Spleen (tissue), 7 donors: ENCODE measurements at regions not wholly inside any gene's neighbourhood (a gene's known extent, or its start where the extent isn't known, plus 50 kb on each side); places are given as distances from the start of the nearest gene placed in this dataset.

Experiments used
- CTCF ChIP-seq, 11 experiments: fragments of 200-600 bp in 7 of 11; fragments of 450-650 bp in 4 of 11; sonication (generic) in 4 of 11; IDR thresholded peaks in 8 of 11; conservative IDR thresholded peaks in 3 of 11; 1 replicate in 7 of 11; 2 replicates in 4 of 11; pipeline versions ENCODE4 v1.4.0 to v1.8.0; 2016 to 2021; ENCODE audit warnings: antibody characterized with exemption in 11 of 11, inconsistent platforms in 4 of 11, mild to moderate bottlenecking in 1 of 11
- POLR2A ChIP-seq, 3 donors: fragments of 450-650 bp; IDR thresholded peaks; one replicate each; pipeline ENCODE4 v1.5.1; 2017; ENCODE audit warnings: antibody characterized with exemption in 3 of 3, mild to moderate bottlenecking in 1 of 3
- POLR2AphosphoS5 ChIP-seq, 3 donors: sonication (generic); formaldehyde crosslinking; IDR thresholded peaks; one replicate each; pipeline ENCODE4 v1.5.1; 2017; ENCODE audit warnings: antibody characterized with exemption in 3 of 3
- donor health status: DM: no; HTN: no; CAD: no; lungs with moderate emphysema.
- donor health status: DM: no; HTN: no; CAD: no.
- donor health status: DM: no; HTN: no; CAD: no.

- no peak for TF ChIP-seq CTCF (IDR thresholded peaks at IDR 0.05 in 8 of 11, conservative IDR thresholded peaks at IDR 0.05 in 3 of 11)
- TF ChIP-seq POLR2AphosphoS5 (IDR thresholded peaks at IDR 0.05), result no peak
- TF ChIP-seq POLR2A (IDR thresholded peaks at IDR 0.05), result no peak
Observed at GRCh38 chr6:145457556-145457955, 277.8 kb downstream of the EPM2A start.
